NCI-H146 treated with DMSO at 0.1 percent for 48 hours (cell line): ENCODE measurements at regions not wholly inside any gene's neighbourhood (a gene's known extent, or its start where the extent isn't known, plus 50 kb on each side); places are given as distances from the start of the nearest gene placed in this dataset.
"Not testable (repeated sequence)": the region's sequence is repeated elsewhere in the genome, so short reads cannot be mapped to it uniquely, and the experiment has no call there.

Experiments used
- DNase-seq: peaks from one replicate; lab custom pipeline; 2025; ENCODE audit not compliant: unreplicated experiment; lab: John Stamatoyannopoulos, UW

DNA sequence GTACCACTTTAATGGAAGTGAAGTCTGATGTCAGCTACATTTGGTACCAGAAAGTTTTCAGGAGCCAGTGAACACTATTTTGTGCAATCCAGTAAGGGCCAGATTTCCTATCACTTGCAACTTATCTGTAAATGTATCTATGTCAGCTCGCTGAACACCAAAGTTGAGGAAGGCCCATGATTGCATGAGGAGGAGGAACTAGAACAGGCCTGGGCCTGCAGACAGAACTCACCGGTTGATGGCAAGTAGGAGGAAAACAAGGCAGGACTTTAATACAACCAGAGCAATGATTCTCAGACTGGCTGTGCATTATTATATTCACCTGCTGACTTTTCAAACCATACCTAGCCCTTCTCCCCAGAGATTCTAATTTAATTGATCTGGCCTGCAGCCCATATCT is 540.2 kb downstream of the CETN3 start:
- no peak for DNase-seq

DNA sequence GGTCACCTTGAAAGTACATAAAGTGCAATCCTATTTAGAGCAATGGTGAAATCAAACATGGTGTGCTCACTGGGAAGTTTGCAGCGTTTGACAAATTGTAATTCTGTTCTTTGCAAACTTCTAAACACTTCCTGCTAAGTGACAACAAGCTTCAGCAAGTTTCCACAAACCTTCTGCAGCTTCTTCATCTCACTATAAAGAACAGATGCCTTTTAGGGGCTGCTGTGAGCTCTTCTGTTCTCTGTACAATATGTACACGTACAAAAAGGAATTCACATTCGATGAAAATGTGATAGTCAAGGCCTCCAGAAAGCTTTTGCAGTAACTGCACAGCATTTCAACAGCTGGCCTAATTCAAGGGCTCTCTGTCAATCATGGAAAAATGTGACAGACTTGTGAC is 543.1 kb downstream of the CETN3 start:
- DNase-seq, result no peak

DNA sequence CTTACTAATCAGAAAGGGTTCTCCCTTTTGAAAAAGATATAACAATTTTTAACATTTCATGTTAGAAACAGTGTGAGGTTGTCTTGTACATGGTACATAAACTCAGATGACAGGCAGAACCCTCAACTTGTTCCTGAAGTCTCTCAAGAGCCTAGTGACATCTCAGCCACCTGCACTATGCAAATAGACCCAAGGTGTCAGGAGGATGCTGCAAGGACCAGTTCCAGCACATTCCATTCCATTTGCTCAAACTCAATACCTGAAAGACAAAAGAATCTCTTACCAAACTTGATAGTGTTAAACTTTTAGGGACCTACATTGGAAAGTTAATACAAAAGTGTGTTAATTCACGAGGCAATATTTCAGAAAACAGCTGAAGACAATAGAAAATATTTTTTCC is 544.6 kb downstream of the CETN3 start:
- no peak for DNase-seq

DNA sequence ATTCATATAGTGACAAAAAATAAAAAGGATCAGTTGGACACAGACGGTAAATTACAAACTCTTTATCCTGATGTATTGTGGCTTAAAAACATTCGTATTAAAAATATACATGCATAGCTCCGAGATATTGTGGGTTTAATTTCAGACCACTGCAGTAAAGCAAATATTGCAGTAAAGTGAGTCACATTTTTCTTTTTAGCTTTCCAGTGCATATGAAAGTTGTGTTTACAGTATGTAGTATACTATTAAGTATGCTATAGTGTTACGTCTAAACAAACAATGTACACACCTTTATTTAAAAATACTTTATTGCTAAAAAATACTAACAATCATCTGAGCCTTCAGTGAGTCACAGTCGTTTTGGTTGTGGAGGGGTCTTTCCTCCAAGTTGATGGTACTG is 551.8 kb downstream of the CETN3 start:
- no peak for DNase-seq

DNA sequence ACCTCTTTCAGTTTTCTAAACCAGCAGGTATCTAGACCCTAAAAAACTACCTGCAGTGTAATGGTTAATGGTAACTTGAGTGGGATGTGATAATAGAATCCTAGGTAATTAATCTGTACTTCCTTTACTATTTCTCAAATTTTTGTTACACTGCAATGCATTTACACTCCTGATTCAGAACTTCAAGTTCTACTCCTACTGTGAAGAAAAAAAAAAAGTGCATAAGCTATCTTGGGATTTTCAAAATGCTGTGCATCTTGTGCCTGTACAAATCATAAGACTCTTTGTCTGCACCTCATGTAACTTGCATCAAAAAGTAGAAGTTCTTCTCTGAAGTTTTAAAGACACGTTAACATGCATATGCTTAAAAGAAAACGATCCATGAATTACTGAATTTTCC is 554.1 kb downstream of the CETN3 start:
- DNase-seq, result no peak

DNA sequence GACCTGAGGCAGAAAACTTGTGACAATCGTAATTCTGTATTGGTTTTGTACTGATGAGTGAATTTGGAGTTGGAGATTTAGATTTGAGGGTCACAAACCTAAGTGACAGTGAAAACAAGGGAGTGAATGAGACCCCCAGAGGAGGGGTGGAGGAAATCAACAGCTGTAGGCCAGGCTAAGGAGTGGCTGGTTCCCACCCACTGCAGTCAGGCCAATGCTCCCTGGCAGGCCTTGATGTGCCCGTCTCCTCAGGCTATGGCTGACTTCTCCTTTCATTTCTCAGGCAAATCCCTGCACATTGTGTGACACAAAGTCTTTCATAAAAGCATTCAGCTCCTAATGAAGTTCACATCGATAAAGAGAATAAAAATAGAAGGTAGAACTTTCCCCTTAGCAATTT is 557.6 kb downstream of the CETN3 start:
- DNase-seq, result no peak

DNA sequence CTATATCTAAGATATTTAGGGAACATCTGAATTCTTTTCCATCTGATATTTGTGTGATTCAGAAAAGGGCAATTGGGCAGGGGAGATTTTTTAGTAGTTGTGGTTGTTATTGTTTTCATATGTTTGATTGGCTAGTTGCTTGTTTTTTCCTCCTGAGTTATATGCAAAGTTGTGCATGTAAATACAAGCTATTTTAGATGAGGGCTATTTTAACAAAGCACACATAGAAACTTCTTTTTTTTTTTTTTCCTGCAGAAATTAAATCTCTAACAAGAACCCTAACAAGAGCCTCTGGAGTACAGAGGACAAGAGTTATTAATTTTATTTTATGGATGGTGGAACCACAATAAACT is 559.1 kb downstream of the CETN3 start:
- no peak for DNase-seq

DNA sequence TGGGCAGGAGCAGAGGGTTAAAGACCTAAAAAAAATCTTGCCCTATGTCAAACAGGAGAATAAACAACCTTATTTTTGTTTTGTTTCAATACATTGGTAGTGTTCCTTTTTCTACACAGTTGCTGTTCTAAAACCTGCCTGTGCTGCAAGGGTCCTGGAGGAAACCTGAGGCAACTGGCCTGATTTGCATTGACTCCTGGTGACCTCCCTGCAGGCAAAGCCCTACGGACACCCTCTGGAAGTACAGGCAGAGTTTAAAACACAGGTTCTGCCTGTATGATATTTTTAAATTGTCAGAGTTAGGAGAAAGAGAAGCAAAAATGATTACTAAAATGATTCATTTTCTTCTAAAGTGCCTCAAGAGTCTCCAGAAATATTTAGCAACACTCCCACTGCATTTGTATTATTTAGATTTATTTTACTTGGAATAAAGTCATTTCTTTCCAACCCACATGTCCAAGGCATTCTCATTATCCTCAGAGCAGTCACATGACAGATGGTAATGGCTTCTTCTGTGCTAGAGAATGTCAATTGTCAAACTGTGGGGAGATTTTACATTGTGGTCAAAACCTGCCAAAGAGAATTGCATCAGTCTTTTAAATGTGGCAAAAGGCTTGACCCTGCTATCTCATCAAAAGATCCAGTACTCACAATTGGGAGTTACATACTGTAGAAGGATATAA is 559.6 kb downstream of the CETN3 start:
- DNase-seq, result no peak

DNA sequence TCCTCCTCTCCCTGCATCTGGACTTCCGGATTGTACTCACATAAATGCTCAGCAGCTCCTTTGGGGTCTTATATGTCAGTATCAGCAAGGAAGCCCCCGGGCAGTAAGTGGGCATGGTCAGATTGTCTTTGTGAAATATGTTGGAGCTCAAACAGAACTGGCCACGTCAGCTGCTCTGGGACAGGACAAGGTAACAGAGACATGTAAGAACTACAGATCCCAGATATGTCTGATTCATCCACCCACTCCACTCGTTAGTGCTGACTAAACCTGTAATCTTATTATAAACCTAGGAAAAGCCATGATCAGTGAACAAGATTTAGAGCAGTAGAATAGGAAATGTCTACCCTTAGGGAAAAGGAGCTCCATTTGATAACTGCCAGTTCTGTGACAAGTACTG is 561.8 kb downstream of the CETN3 start:
- no peak for DNase-seq

DNA sequence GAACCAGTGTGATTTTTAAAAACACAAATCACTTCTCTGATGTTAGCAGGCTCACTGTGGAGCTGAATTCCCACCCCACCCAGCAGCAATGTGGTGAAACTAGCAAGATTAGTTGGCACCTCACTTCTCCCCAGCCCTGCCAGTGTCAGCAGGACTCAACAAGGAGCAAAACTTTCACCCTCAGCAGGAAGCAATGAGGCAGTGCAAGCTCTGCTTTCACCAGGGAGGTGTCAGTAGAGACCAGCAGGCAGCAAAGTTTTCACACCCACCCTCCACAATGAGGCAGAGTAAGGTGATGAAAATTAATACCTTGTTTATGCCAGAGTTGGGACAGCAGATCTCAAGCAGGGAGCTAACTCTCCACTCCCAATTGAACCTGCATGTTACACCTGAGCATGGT is 565.0 kb downstream of the CETN3 start:
- DNase-seq, result no peak

DNA sequence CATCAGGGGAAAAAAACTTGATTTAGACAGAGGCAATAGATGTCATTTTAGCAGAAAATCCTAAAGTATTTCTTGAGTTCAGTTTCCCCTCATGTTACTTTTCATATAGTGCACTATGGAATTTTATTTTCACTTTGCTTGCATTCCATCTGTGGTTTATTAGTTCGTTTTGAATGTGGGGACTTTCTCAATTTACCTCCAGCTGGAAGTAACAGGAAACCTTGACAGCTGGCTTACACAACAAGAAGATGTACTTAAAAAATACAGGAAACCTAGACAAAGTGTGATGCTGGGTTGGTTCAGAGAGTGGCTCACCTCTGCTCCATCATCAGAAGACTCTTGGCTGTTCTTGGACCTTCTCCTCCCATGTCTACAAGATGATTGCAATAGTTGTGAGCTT is 567.0 kb downstream of the CETN3 start:
- no peak for DNase-seq

DNA sequence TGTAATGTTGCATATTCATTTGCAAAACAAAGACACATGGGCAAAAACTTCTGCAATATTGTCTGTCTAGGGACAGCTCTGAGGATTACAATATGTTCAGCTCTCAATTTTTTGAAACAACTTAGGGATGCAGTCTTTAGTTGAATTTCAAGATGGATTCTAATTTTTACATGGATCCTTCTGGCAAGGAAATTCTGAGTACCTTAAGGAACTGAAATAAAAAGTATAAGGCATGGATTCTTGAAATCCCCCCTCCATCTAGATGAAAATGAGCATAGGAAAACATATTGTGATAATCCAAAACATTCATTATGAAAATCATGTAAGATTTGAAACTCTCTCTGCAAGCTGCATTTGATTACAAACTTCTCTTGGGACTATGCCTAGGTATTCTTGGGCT is 568.6 kb downstream of the CETN3 start:
- no peak for DNase-seq

DNA sequence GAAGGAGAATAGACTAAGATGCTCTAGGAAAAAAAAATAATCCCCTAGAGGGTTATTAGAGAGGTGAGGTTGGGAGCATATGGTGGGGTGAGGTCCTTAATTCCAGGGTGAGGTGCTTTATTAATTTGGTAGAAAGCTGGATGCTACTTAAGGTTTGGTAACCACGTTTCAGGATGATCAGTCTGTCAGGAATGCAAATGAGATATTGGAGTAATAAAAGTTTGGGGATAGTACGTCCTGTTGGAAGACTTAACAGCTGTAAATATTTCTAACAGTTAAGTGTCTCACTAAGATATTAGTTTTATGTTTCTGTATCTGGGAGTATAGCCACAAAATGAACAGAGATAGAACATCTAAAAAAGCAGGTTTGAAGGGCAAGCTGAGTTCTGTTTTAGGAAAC is 578.9 kb downstream of the CETN3 start:
- DNase-seq, result no peak

DNA sequence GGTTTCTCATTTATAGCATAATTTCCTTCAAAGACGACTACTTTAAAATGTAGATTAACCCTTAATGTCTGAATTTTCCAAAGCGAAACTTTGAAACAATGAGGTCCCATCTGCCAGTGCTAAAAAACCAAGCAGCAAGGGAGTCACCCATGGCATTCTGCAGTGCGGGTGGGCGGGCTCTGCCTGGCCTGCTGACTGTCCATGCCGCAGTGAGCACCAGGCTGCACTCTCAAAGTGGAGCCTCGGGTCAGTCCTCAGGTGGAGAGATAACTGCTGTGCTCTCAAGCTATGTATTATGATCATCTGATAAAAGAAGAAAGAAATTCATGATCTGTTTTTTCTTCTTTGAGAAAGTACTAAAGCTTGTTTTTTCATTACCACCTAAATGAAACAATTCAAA is 581.6 kb downstream of the CETN3 start:
- no peak for DNase-seq

DNA sequence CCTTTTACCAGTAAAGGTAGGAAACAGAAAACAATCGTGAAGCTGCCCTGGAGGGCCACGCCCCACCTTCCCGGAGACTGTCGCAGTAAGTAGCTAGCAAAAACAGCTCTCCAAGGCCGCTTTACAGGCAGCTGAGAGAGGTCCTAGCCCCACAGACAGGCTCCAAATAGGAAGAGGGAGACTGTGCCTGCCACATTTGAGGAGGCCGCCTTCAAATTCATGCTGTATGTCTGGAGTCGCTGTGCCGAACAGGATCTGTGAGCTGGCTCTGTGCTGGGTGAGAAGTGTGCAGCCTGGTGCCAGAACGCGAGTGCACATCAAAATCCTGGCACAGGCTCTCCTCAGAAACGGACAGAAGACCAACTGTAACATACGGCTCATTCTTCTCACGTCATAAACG is 582.2 kb downstream of the CETN3 start:
- no peak for DNase-seq

DNA sequence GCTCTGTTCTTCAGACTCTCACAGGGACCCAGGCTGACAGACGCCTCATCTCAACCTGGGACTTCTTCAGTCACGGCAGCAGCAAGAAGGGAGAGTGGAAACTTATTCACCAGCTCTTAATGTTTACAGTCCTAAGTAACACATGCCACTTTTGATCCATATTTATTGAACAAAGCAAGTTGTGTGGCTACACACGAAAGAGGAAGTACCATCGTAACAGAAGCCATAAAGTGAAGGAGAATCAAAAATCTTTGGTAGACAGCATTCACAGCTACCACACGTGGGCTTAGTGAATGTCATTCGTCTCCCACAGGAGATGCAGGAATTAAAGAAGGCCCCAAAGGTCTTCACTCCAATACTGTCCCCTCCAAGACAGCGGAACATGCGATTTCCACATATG is 582.6 kb downstream of the CETN3 start:
- no peak for DNase-seq

DNA sequence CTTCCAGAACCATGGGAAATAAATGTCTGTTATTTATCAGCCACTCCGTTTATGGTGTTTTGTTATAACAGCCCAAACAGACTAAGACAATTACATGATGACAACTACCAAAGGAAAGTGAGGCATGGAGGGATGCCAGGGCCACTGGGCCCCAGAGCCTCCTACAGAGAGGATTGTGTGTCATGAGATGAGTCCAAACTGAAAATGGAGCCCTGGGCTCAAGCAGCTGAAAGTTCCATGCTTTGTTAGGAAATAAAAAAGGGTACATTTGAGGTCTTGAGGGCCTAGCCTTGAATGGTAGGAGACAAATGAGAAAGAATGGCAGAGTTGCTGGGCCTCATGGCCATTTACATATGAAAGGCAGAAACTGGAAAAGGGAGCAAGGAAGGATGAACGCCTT is 586.5 kb downstream of the CETN3 start:
- DNase-seq, result no peak

DNA sequence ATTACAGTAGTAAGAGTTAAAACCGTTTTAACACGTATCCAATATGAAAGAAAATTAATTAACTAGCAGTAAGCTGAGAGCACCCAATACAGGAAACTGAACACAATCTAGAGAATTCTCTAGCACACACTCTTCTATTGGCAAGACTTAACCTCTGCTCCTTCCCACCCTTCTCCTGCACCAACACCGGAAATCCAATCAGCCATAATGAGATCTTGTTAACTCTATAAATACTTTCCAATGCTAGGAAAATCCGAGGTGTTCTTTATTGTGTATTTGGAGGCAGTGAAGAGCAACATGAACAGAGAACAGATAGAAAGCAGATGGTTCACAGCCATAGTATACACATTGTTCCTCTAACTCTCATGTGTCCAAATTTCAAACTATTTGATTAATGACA is 591.7 kb downstream of the CETN3 start:
- no peak for DNase-seq

DNA sequence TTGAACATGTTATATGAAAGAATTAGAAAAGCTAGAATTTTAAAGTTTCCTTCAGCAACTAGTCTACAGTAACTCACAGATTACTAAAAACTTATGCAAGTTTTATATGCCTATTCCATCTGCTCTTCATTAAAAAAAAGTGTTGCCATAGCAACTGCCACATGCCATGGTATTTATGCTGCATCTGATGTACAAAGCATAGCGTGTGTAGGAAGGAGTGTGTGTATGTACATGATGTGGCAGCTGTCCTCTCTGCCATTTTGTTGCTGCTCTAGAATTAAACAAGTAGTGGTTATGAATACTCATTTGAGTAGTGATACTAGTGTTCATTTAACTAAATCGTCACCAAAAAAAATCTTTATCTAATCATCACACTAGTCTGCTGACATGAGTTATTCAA is 593.5 kb downstream of the CETN3 start:
- DNase-seq, result no peak

DNA sequence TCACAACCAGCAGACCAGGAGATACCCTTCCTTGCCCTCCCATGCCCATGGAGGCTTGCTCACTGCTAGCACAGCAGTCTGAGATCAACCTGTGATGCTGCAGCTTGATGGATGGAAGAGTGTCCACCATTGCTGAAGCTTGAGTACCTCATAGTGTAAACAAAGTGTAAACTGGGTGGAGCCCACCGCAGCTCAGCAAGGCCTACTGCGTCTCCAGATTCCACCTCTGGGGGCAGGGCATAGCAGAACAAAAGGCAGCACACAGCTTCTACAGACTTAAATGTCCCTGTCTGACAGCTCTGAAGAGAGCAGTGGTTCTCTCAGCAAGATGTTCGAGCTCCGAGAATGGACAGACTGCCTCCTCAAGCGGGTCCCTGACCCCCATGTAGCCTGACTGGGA is 608.8 kb downstream of the CETN3 start:
- not testable (repeated sequence) for DNase-seq

DNA sequence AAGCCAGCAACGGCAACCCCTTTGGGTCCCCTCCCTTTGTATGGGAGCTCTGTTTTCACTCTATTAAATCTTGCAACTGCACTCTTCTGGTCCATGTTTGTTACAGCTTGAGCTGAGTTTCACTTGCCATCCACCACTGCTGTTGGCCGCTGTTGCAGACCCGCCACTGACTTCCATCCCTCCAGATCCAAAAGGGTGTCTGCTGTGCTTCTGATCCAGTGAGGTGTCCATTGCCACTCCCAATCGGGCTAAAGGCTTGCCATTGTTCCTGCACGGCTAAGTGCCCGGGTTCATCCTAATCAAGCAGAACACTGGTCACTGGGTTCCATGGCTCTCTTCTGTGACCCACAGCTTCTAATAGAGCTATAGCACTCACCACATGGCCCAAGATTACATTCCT is 615.1 kb downstream of the CETN3 start:
- DNase-seq, result not testable (repeated sequence)

DNA sequence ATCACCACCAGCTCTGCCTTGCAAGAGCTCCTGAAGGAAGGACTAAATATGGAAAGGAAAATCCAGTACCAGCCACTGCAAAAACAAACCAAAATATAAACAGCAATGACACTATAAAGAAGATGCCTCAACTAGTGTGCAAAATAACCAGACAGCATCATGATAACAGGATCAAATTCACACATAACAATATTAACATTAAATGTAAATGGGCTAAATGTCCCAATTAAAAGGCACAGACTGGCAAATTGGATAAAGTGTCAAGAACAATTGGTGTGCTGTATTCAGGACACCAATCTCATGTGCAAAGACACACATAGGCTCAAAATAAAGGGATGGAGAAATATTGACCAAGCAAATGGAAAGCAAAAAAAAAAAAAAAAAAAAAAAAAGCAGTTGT is 629.8 kb downstream of the CETN3 start:
- not testable (repeated sequence) for DNase-seq

DNA sequence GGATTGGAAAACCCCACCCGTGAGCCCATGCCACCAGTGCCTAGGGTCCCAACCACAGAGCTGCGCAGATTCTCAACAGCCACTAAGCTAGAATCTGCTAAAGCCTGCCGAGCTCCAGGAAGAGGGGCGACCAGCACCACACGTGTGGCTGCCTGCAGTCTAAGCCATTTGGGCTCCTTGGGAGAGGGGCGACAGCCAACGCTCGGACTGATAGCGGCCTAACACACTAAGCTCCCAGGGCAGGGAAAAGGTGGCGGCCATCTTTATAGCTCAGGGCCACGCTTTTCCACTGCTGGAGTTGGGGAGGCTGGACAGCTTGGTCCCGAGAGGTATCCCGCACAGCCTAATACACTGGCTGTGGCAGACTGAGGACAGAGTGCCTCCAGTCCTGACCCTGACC is 631.8 kb downstream of the CETN3 start:
- no peak for DNase-seq

DNA sequence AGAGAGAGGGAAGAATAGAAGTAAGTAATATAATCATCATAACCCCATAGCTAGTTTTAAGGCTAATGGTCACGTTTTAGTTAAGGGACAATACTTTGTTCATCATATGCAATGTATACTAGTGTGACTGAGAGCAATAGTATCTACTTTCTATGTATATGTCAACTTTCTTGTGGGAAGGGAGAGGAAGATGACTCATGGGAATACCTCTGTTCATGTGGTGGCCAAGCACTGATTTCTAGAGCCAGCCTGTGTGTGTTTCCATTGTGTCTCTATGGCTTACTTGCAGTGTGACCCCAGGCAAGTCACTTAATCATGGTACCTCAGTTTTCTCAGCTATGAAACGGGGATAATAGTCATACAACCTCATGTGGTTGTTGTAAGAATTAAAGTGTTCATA is 639.6 kb downstream of the CETN3 start:
- no peak for DNase-seq
